ENCODE measurements at regions not wholly inside any gene's neighbourhood (a gene's known extent, or its start where the extent isn't known, plus 50 kb on each side); places are given as distances from the start of the nearest gene placed in this dataset.

DNA sequence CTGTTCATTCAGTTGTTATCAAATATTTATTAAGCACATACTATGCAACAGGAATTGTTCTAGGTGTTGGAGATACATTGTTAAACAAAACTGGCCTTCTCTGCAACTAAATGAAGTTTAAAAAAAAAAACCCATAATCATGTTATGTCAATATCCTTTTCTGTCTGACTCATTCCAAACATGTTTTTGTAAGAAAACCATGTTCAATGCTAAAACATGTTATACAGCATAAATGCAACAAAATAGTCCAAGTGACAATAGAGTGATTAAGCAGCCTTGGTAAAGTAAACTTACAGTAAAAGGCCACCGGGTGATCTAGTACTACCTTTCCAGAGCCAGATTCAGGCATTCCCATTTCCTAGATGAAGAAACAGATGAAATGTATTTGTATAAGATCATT, 278.0 kb upstream of the NECTIN3 start:
- no peak overlapping the region for H3K27ac ChIP-seq (replicated peaks)
- no peaks in the 10 kb centered on the region for H3K4me1 ChIP-seq
- H3K36me3 ChIP-seq, result no peaks in the 10 kb centered on the region
- intact Hi-C loops (cut with micrococcal nuclease), result no loop called here
- TF ChIP-seq, protein P1, sequence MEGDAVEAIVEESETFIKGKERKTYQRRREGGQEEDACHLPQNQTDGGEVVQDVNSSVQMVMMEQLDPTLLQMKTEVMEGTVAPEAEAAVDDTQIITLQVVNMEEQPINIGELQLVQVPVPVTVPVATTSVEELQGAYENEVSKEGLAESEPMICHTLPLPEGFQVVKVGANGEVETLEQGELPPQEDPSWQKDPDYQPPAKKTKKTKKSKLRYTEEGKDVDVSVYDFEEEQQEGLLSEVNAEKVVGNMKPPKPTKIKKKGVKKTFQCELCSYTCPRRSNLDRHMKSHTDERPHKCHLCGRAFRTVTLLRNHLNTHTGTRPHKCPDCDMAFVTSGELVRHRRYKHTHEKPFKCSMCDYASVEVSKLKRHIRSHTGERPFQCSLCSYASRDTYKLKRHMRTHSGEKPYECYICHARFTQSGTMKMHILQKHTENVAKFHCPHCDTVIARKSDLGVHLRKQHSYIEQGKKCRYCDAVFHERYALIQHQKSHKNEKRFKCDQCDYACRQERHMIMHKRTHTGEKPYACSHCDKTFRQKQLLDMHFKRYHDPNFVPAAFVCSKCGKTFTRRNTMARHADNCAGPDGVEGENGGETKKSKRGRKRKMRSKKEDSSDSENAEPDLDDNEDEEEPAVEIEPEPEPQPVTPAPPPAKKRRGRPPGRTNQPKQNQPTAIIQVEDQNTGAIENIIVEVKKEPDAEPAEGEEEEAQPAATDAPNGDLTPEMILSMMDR (IDR thresholded peaks at IDR 0.05; ENCODE audit: borderline replicate concordance), result no peak
- no peak overlapping the region for H3K4me3 ChIP-seq
- H3K9me3 ChIP-seq (replicated peaks), result no peaks in the 10 kb centered on the region
- no peaks in the 10 kb centered on the region for H3K27me3 ChIP-seq (ENCODE audit: low read depth)
- DNase-seq, result no peak

DNA sequence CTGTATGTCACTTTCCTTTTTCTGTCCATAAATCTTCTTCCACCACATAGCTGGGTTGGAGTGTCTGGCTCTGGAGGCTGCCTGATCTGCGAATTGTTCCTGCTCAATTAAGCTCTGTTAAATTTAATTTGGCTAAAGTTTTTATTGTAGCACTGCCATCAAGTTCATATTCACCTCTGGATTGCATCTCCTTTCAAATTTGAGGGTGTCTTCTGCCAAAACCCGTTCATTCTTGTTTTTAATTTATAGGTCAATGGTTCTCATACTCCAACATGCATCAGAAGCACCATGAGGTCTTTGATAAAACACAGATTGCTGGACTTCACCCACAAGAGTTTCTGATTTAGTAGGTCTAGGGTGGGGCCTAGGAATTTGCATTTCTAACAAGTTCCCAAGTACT, 276.5 kb upstream of the NECTIN3 start:
- no peak overlapping the region for H3K4me3 ChIP-seq
- intact Hi-C loops (cut with micrococcal nuclease), result no loop called here
- H3K9me3 ChIP-seq (replicated peaks), result no peaks in the 10 kb centered on the region
- no peak overlapping the region for H3K27ac ChIP-seq (replicated peaks)
- TF ChIP-seq, protein P1 (IDR thresholded peaks at IDR 0.05; ENCODE audit: borderline replicate concordance), result no peak
- DNase-seq, result no peak
- no peaks in the 10 kb centered on the region for H3K4me1 ChIP-seq
- H3K27me3 ChIP-seq (ENCODE audit: low read depth), result no peaks in the 10 kb centered on the region
- no peaks in the 10 kb centered on the region for H3K36me3 ChIP-seq

DNA sequence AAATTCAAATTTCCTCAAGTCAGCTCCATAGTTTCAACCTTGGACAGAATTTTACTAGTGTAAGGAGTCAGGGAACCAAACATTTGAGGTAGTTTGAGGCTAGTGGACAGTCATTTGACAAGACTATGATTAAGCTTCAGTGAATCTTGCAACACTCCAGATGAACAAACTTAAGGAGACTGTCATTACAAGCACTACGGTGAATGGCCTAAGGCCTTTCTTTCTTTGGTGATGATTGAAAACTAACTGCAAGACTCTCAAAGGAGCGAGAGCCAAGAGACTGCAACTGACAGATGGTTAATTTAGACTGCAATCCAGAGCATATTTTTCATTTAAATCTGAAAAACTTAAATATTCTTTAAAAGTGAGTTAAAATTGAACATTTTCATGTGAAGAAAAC, 272.3 kb upstream of the NECTIN3 start:
- DNase-seq, result no peak
- Histone ChIP-seq H3K36me3 (no peaks in the 10 kb centered on the region), H3K4me1 (no peaks in the 10 kb centered on the region), H3K27me3 (ENCODE audit: low read depth) (no peaks in the 10 kb centered on the region), H3K9me3 (replicated peaks) (no peaks in the 10 kb centered on the region), H3K4me3 (no peak overlapping the region), H3K27ac (replicated peaks) (no peak overlapping the region)
- intact Hi-C loops (cut with micrococcal nuclease), result no loop called here
- TF ChIP-seq, protein P1 (IDR thresholded peaks at IDR 0.05; ENCODE audit: borderline replicate concordance), result no peak

DNA sequence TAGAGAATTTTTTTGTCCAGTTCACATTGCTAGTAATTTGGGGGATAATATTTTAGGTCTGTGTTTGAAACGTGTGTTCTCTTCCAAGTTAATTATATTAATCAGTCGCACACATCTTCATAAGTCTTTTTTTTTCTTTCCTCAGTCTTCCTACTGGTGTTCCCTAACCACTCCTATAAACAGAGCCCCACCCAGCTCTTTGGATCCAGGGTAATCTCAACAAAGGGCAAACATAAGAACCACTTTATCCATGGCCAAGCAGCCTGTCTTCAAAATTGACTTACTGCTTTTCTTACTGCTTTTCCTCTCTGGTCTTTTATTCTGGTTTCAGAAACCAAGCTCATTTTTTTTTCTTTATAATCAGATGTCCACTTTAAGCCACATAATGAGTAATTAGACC, 266.8 kb upstream of the NECTIN3 start:
- Histone ChIP-seq H3K4me1 (no peaks in the 10 kb centered on the region), H3K9me3 (replicated peaks) (no peaks in the 10 kb centered on the region), H3K36me3 (no peaks in the 10 kb centered on the region), H3K27me3 (ENCODE audit: low read depth) (no peaks in the 10 kb centered on the region), H3K4me3 (no peak overlapping the region), H3K27ac (replicated peaks) (no peak overlapping the region)
- DNase-seq, result no peak
- intact Hi-C loops (cut with micrococcal nuclease), result no loop called here
- TF ChIP-seq, protein P1 (IDR thresholded peaks at IDR 0.05; ENCODE audit: borderline replicate concordance), result no peak

DNA sequence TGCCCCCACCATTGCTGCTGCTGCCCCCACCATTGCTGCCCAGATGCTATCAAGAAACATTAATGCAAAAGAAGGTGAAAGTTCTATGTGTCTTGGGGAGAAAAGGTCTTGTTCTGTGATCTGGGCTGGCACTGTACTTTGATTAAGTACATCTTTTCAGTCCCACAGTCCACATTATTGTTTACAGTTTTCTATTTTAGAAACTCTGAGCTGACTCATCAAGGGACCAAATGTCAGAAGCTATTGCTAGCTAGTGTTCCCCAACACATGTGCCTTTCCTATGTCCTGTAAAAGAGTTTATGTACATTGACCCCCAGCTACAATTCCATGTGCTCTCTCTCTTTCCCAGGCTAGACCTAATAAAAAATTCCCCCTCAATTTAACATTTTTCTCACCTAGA, 264.7 kb upstream of the NECTIN3 start:
- intact Hi-C loops (cut with micrococcal nuclease), result no loop called here
- Histone ChIP-seq H3K27ac (replicated peaks) (no peak overlapping the region), H3K4me1 (no peaks in the 10 kb centered on the region), H3K36me3 (no peaks in the 10 kb centered on the region), H3K4me3 (no peak overlapping the region), H3K27me3 (ENCODE audit: low read depth) (no peaks in the 10 kb centered on the region), H3K9me3 (replicated peaks) (no peaks in the 10 kb centered on the region)
- DNase-seq, result no peak
- TF ChIP-seq, protein P1 (IDR thresholded peaks at IDR 0.05; ENCODE audit: borderline replicate concordance), result no peak

DNA sequence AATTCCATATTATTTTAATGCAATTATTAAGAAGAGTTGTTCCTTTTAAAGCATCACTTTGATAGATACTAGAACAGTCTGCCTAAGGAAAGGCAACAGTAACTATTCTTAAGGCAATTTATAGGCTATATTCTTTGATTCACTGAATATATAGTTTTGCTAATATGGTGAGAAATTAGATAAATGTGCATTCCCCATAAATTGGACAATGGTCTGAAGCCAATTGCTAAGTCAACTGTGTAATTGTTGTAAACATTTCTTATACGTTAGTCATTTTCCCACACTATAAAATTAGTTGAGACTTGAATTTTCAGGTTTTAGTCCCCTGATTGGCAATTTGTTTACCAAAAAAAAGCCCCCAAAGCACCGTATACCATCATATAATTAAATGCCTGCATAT, 263.0 kb upstream of the NECTIN3 start:
- intact Hi-C loops (cut with micrococcal nuclease), result no loop called here
- no peak overlapping the region for H3K4me3 ChIP-seq
- no peak for DNase-seq
- H3K9me3 ChIP-seq (replicated peaks), result no peaks in the 10 kb centered on the region
- H3K36me3 ChIP-seq, result no peaks in the 10 kb centered on the region
- no peak overlapping the region for H3K27ac ChIP-seq (replicated peaks)
- no peaks in the 10 kb centered on the region for H3K4me1 ChIP-seq
- TF ChIP-seq, protein P1 (IDR thresholded peaks at IDR 0.05; ENCODE audit: borderline replicate concordance), result no peak
- H3K27me3 ChIP-seq (ENCODE audit: low read depth), result no peaks in the 10 kb centered on the region
